HG03342 (cell line): ENCODE measurements at regions not wholly inside any gene's neighbourhood (a gene's known extent, or its start where the extent isn't known, plus 50 kb on each side); places are given as distances from the start of the nearest gene placed in this dataset.
"Not testable (repeated sequence)": the region's sequence is repeated elsewhere in the genome, so short reads cannot be mapped to it uniquely, and the experiment has no call there.

Experiments
- ATAC-seq: cut with Tn5 transposase; IDR thresholded peaks from one replicate; pipeline ENCODE4 v1.9.1; 2021; ENCODE audit warnings: mild to moderate bottlenecking, moderate library complexity; ENCODE audit not compliant: unreplicated experiment

GRCh38 chr12:85626784-85627171 is 209.4 kb downstream of the RASSF9 start:
- no peak for ATAC-seq

- ATAC-seq: no peak
Observed at GRCh38 chr12:85627584-85627983, 208.6 kb downstream of the RASSF9 start.

GRCh38 chr12:85628562-85628961 is 207.6 kb downstream of the RASSF9 start:
- ATAC-seq: not testable (repeated sequence)

- no peak for ATAC-seq
Observed at GRCh38 chr12:85630851-85631250, 205.4 kb downstream of the RASSF9 start.

GRCh38 chr12:85632390-85632789 is 203.8 kb downstream of the RASSF9 start:
- no peak for ATAC-seq

GRCh38 chr12:85633491-85633890 is 202.7 kb downstream of the RASSF9 start:
- no peak for ATAC-seq

- no peak for ATAC-seq
Observed at GRCh38 chr12:85639834-85640233, 196.4 kb downstream of the RASSF9 start.

GRCh38 chr12:85641796-85642195 is 194.4 kb downstream of the RASSF9 start:
- ATAC-seq: no peak

- ATAC-seq: no peak
Observed at GRCh38 chr12:85642288-85642687, 193.9 kb downstream of the RASSF9 start.

GRCh38 chr12:85642808-85643207 is 193.4 kb downstream of the RASSF9 start:
- no peak for ATAC-seq

GRCh38 chr12:85644508-85644907 is 191.7 kb downstream of the RASSF9 start:
- no peak for ATAC-seq

- no peak for ATAC-seq
Observed at GRCh38 chr12:85653731-85654455, 182.3 kb downstream of the RASSF9 start.

- ATAC-seq: no peak
Observed at GRCh38 chr12:85654456-85654840, 181.8 kb downstream of the RASSF9 start.

- no peak for ATAC-seq
Observed at GRCh38 chr12:85656561-85656960, 179.6 kb downstream of the RASSF9 start.

- ATAC-seq: no peak
Observed at GRCh38 chr12:85657251-85657650, 179.0 kb downstream of the RASSF9 start.

GRCh38 chr12:85657836-85658630 is 178.2 kb downstream of the RASSF9 start:
- no peak for ATAC-seq

GRCh38 chr12:85659754-85660530 is 176.3 kb downstream of the RASSF9 start:
- ATAC-seq: no peak

- no peak for ATAC-seq
Observed at GRCh38 chr12:85661461-85662206, 174.6 kb downstream of the RASSF9 start.

GRCh38 chr12:85662207-85662602 is 174.0 kb downstream of the RASSF9 start:
- ATAC-seq: no peak

GRCh38 chr12:85663631-85664030 is 172.6 kb downstream of the RASSF9 start:
- no peak for ATAC-seq

- no peak for ATAC-seq
Observed at GRCh38 chr12:85664429-85664828, 171.8 kb downstream of the RASSF9 start.
